ENCODE measurements at regions not wholly inside any gene's neighbourhood (a gene's known extent, or its start where the extent isn't known, plus 50 kb on each side); places are given as distances from the start of the nearest gene placed in this dataset.

- H3K9me3 Mint-ChIP-seq (ENCODE audit: low read depth) = peaks cover 5% of the 10 kb centered on the region
- no peak for DNase-seq (ENCODE audit: low spot score)
- H3K27ac Mint-ChIP-seq (ENCODE audit: unreplicated experiment) = no peak overlapping the region
- H3K4me1 Mint-ChIP-seq (ENCODE audit: low read depth) = no peaks in the 10 kb centered on the region
- no peak overlapping the region for H3K4me3 Mint-ChIP-seq (ENCODE audit: unreplicated experiment)
- H3K36me3 Mint-ChIP-seq (ENCODE audit: low read depth) = peaks cover 1% of the 10 kb centered on the region
- TF ChIP-seq CTCF (IDR thresholded peaks at IDR 0.05) = peak; percentile 90
- H3K27me3 Mint-ChIP-seq (ENCODE audit: low read depth) = peaks cover 2% of the 10 kb centered on the region
These were observed 423.2 kb upstream of the SGCG start for GRCh38 chr13:22757530-22758120.

GRCh38 chr13:22758245-22758644, 422.5 kb upstream of the SGCG start:
- H3K27me3 Mint-ChIP-seq (ENCODE audit: low read depth) = peaks cover 2% of the 10 kb centered on the region
- H3K9me3 Mint-ChIP-seq (ENCODE audit: low read depth) = peaks cover 5% of the 10 kb centered on the region
- no peak overlapping the region for H3K4me3 Mint-ChIP-seq (ENCODE audit: unreplicated experiment)
- H3K36me3 Mint-ChIP-seq (ENCODE audit: low read depth) = peaks cover 1% of the 10 kb centered on the region
- no peak for TF ChIP-seq CTCF (IDR thresholded peaks at IDR 0.05)
- H3K27ac Mint-ChIP-seq (ENCODE audit: unreplicated experiment) = no peak overlapping the region
- no peaks in the 10 kb centered on the region for H3K4me1 Mint-ChIP-seq (ENCODE audit: low read depth)
- no peak for DNase-seq (ENCODE audit: low spot score)

- H3K27ac Mint-ChIP-seq (ENCODE audit: unreplicated experiment) = no peak overlapping the region
These were observed 419.1 kb upstream of the SGCG start for GRCh38 chr13:22761709-22762108.

GRCh38 chr13:22765547-22765946, 415.2 kb upstream of the SGCG start:
- peaks cover under 1% of the 10 kb centered on the region for H3K27me3 Mint-ChIP-seq (ENCODE audit: low read depth)
- H3K36me3 Mint-ChIP-seq (ENCODE audit: low read depth) = no peaks in the 10 kb centered on the region
- no peak overlapping the region for H3K4me3 Mint-ChIP-seq (ENCODE audit: unreplicated experiment)
- no peaks in the 10 kb centered on the region for H3K4me1 Mint-ChIP-seq (ENCODE audit: low read depth)
- H3K9me3 Mint-ChIP-seq (ENCODE audit: low read depth) = no peaks in the 10 kb centered on the region
- no peak for DNase-seq (ENCODE audit: low spot score)
- no peak for TF ChIP-seq CTCF (IDR thresholded peaks at IDR 0.05)
- no peak overlapping the region for H3K27ac Mint-ChIP-seq (ENCODE audit: unreplicated experiment)

More at GRCh38 chr13:22761709-22762108, 419.1 kb upstream of the SGCG start:
- Mint-ChIP-seq H3K36me3 (ENCODE audit: low read depth) (no peaks in the 10 kb centered on the region), H3K27me3 (ENCODE audit: low read depth) (peaks cover 2% of the 10 kb centered on the region), H3K9me3 (ENCODE audit: low read depth) (no peaks in the 10 kb centered on the region), H3K4me3 (ENCODE audit: unreplicated experiment) (no peak overlapping the region), H3K4me1 (ENCODE audit: low read depth) (no peaks in the 10 kb centered on the region)
- TF ChIP-seq CTCF (IDR thresholded peaks at IDR 0.05) = no peak
- DNase-seq (ENCODE audit: low spot score) = no peak

- H3K27me3 Mint-ChIP-seq (ENCODE audit: low read depth) = no peaks in the 10 kb centered on the region
- H3K4me1 Mint-ChIP-seq (ENCODE audit: low read depth) = no peaks in the 10 kb centered on the region
- H3K36me3 Mint-ChIP-seq (ENCODE audit: low read depth) = no peaks in the 10 kb centered on the region
- H3K4me3 Mint-ChIP-seq (ENCODE audit: unreplicated experiment) = no peak overlapping the region
- no peaks in the 10 kb centered on the region for H3K9me3 Mint-ChIP-seq (ENCODE audit: low read depth)
- DNase-seq (ENCODE audit: low spot score) = no peak
- no peak overlapping the region for H3K27ac Mint-ChIP-seq (ENCODE audit: unreplicated experiment)
- TF ChIP-seq CTCF (IDR thresholded peaks at IDR 0.05) = no peak
These were observed 409.9 kb upstream of the SGCG start for GRCh38 chr13:22770891-22771290.
